Activated T-cell treated with anti-CD3 and anti-CD28 coated beads, Interleukin-2, amount 50 U/mL, for 48 hours (primary cell): ENCODE measurements at regions not wholly inside any gene's neighbourhood (a gene's known extent, or its start where the extent isn't known, plus 50 kb on each side); places are given as distances from the start of the nearest gene placed in this dataset.
"Not testable (repeated sequence)": the region's sequence is repeated elsewhere in the genome, so short reads cannot be mapped to it uniquely, and the experiment has no call there.

Experiments
- DNase-seq, 2 experiments: peaks; one replicate each; pipeline ENCODE4 v3.0.0-alpha.2; 2020

DNA sequence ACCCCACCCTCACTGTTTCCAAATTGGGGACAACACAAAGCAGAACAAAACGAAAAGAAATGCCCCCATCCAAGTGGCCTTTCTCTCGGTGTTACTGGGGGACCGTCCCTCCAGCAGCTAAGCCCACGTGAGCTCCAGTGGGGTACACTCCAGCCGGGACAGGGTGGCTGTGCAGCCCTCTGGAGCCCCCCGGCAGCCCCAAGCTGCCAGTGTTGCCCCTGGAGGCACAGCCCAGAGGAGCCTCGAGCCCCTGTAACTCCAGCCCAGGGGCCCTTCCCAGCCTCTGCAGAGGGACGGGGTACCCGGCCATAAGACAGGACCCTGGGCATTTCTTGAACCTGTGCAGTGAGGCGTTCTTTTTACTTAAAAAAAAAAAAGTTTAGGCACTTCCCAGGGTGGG, 124.5 kb upstream of the KCTD7 start:
- DNase-seq: no peak

DNA sequence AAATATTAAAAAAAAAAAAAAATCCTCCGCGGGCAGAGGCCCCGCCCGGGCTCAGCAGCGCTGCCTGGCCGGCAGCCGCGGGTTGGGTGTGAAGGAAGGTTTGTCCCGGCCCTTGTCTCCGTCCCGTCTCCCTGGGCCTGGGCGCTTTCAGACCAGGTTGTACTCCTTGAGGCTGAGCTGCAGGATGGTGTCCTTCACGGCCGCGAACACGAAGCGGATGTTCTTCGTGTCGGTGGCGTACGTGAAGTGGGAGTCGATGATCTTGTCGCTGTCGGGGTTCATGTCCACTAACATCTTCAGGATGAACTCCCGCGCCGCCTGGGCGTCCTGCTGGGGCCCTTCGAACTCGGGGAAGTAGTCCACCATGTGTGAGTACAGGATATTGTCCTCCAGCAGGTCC, 123.7 kb upstream of the KCTD7 start:
- no peak for DNase-seq

DNA sequence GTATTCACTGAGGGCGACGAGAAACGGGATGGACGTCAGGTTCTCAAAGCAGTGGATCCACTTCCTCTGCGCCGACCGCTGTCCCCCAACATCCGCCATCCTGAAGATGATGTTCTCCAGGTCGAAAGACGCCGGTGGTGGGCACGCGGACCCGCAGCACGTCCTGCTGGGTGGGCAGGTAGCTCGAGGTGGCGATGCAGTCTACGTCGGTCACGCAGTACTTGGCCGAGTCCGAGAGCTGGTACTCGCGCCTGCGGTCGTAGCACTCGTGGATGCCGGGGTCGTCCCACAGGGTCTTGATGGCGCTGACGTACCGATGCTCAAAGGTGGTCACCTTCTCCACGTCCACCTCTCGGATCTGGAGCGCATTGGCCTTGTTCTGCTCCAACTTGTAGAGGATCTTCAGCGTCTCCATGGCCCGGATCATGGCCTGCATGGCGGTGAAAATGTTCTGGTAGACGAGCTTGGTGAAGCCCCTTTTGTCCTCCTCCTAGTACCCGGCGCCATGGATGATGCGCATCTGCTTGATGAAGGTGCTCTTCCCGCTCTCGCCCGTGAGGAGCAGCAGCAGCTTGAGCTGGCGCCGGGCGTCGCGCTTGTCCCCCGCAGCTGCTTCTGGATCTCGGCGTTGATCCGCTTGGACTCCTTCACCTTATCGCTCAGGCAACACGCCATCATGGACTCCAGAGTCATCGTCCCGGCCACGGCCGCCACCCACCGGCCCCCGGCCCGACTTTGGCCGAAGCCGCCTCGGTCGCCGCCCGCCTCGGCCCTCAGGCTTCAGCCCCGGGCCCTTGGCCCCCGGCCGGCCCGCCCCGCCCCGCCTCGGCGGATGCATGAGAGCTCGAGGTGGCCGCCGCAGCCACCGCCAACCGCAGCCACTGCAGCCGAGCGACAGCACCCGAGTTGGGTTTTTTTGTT, 122.9 kb upstream of the KCTD7 start:
- DNase-seq: peak in 1 of 2 experiments; percentile 51

DNA sequence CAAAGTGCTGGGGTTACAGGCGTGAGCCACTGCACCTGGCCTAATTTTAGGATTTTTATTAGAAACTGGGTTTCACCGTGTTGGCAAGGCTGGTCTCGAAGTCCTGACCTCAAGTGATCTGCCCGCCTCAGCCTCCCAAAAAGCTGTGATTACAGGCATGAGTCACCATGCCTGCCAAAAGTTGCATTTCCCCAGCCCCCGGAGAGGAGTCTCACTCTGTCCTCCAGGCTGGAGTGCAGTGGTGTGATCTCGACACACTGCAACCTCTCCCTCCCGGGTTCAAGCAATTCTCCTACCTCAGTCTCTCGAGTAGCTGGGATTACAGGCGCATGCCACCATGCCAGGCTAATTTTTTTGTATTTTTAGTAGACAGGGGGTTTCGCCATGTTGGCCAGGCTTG, 122.0 kb upstream of the KCTD7 start:
- DNase-seq: not testable (repeated sequence)

DNA sequence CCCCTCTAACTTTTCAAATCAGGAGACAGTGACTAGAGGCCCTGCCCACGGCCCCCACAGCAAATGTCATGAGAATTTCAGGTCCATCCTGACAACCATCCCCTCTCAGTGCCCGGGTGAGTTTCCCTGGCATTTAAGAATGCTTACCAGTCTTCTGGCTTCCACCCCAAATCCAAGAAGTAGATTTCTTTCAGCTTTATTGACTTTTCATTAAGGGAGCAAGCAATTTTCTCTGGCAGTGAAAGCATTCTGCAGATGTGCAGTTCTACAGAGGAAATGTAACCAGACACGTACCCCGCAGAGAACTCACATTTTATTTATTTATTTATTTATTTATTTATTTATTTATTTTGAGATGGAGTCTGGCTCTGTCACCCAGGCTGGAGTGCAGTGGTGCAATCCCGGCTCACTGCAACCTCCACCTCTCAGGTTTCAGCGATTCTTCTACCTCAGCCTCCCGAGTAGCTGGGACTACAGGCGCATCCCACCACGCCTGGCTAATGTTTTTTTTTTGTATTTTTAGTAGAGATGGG, 120.9 kb upstream of the KCTD7 start:
- DNase-seq: no peak

DNA sequence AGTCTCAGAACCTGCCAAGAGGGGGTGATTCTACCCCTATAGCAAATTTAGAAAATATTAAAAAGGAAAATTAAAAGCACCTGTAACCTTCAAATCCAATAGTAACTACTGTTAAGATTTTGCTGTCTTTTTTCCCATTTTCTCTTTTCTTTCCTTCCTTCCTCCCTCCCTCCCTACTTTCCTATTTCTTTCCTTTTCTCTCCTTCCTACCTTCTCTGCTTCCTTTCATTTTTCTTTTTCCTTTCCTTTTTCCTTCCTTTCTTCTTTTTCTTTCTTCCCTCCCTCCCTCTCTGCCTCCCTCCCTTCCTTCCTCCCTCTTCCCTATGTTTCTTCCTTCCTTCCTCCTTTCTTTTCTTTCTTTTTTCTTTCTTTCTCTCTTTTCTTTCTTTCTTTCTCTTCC, 120.2 kb upstream of the KCTD7 start:
- DNase-seq: no peak

DNA sequence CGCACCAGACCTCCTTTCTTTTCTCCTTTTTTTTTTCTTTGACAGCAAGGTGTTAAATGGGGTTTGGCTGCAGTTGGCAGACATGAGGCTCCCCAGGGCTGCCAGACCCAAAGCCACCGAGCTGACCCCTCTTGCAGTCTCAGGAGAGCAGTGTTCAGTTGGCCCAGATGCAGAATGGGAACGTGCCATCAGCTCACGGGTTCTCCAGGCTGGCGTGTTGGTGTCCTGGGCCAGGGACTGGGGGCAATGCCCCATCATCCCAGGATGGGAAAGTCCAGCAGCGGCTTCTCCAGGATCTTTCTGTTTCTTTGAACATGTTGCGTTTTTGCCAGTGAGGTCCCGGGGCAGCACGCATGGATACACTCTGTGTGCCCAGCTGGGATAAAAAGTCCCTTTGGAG, 114.6 kb upstream of the KCTD7 start:
- DNase-seq: no peak

DNA sequence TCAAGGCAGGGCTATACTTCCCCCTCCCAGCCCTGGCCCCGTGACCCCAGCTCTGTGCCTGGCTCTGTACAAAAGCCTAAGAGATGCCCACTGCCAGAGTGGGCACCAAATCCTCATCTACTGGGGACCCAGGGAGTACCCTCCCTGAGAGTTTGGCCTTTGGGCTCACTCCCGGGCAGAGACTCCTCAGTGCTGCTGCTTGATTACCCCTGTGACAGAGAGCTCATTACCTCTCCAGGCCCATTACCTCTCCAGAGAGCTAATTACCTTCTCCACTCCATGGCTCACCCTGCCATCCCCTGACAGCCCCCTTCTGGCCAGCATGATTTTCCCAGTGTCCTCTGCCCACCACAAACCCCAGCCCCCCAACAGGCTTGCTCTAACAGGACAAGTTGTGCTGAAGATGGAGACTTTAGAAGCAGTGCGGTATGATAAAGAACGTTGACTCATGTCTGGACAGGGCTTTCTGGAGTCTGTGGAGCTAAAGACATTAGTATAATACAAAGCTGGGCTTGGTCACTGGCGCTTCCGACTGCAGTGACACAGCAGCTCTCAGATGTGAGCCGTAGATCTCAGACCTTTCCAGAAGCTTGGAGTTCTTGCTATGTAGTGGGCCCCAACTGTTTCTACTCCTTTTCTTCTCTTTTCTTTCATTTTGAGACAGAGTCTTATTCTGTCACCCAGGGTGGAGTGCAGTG, 111.3 kb upstream of the KCTD7 start:
- DNase-seq: no peak

DNA sequence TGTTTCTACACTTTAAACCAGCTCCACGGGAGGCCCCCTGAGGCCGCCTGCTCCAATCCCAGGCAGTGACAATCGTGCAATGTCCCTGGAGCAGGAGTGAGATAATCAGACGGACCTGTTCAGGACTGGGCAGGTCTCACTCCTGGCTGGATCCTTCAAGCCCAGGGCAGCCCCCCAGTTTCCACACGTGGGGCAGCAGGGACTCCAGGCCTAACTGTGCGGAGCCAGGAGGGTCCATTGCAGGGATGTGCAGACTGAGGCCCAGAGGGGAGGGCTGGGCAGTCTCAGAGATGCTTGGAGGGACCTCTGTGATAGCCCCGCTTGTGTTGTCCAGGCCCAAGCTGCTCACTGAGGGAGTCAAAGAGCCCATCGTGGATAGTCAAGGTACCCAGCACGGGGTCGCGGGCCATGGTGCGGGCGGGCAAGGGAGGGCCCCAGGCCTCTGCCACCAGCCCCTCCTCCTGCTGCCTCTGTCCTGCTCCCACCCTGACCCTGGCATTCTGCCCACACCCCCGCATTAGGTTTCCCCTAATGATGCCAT, 110.5 kb upstream of the KCTD7 start:
- no peak for DNase-seq

DNA sequence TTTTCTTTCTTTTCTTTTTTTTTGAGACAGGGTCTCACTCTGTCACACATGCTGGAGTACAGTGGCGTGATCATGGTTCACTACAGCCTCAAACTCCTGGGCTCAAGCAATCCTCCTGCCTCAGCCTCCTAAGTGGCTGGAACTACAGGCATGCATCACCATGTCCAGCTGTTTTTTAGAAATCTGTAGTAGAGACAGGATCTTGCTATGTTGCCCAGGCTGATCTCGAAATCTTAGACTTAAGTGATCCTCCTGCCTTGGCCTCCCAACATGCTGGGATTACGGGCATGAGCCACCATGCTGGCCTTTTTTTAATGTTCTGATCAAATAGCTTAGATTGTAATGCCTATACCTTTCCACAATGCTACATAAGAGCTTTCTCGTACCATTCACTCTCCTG, 107.0 kb upstream of the KCTD7 start:
- DNase-seq: no peak

DNA sequence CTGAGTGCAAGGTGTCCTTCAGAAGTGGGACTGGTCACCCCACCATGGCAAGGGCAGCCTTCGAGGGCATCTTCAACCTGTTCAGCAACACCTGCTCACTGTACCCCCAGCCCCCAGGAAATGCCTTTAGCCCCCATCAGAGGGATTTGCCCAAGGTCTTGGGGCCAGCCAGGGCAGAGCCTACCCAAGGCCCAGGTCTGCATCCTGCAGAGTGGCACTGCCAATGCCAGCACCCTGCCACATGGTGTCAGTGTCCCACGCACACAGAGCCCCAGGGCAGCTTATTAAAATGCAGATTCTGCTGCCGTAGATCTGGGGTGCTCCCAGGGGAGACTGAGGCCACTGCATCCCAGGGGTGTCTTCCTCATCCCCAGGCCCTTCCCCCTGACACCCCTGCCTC, 106.2 kb upstream of the KCTD7 start:
- DNase-seq: peak in 1 of 2 experiments; percentile 29

DNA sequence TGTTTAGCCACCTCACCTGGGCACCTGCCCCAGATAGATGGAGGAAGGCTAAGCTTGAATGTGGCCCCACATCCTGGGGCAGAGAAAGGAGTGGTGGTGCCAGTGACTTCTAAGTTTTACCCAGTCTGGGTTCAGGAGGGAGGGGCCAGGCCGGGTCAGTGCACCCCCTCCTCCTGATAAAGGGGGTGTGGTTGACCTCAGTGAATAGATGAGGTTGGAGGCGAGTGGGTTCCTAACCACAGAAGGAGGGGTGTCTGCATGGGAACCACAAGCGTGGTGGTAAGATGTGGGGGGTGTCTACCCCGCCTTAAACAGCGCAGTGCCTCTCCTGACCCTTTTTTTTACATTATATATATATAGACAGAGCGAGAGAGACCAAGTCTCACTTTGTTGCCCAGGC, 105.3 kb upstream of the KCTD7 start:
- no peak for DNase-seq

DNA sequence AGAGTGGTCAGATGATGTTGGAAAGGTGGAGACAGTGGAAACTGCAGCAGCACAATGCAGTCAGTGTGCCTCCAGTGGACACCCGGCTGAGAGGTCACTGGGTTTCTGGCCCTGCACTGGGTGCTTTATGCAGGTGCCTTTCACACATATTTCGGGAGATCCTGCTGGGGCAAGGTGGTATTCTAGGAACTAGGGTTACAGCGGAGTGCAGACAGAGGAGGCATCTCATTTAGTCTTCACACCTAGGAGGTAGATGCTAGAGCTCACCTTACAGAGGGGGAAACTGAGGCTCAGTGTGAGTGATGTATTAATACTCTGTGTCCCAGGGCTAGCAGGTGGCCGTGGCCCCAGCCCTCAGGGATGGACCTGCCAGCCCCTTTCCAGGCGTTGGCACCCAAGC, 103.9 kb upstream of the KCTD7 start:
- no peak for DNase-seq

DNA sequence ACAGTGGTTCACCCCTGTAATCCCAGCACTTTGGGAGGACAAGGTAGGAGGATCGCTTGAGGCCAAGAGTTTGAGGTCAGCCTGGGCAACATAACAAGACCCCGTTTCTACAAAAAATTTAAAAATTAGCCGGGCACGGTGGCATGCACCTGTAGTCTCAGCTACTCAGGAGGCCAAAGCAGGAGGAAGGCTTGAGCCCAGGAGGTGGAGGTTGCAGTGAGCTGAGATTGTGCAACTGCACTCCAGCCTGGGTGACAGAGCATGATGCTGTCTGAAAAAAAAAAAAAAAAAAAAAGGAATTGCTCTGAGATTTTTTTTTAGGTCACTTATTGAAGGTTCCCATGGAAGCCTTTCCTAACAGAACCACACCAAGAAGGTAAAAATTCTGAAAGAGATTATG, 101.9 kb upstream of the KCTD7 start:
- not testable (repeated sequence) for DNase-seq

DNA sequence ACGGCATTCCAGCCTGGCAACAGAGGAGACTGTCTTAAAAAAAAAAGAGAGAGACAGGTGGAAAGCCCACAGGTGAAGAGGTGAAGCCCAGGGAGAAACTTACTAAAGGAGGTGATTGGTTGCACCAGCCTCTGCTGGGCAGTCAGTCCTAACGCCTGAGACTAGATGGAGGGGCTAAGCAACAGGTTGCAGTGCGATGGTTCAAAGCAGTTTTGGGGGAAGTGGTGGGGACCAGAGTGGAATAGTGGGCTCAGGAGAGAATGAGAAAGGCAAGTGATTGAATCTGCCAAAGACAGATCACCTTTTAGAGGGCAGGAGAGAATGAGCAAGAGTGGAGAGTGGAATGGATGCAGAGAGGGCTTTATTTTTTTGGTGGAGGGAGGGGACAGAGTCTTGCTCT, 100.0 kb upstream of the KCTD7 start:
- no peak for DNase-seq

DNA sequence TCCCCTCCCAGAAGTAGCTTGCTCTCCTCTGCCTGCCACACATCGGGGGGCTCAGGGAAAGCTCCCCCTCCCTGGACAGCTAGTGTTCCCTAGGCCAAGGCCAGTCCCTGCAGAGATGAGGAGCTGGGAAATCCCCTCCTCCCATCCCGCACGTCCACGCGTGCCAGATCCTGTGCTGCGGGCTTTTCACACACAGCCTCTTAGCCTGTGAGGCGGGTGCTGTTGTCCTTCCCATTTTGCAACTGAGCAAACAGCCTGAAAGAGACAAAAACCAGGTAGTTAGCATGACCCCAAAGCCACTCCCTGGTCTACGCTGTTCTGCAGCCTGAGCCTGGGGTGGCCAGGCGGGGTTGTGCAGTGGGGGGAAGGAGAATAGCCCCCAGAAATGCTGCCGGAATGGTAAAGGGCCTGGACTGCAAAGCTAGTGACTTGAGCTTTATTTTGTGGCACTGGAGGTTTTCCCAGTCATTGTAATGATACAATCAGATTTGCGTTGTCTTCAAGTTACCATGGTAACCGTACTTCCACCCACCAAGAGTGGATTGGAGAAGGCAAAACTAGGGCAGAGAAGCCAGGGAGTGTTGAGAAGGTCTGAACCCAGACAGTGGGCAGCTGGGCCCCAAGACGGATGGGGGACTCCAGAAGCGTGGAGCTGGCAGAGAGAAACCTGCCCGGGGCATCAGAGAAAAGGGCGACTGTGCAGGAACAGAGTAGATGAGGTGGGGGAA, 98.6 kb upstream of the KCTD7 start:
- DNase-seq: no peak

DNA sequence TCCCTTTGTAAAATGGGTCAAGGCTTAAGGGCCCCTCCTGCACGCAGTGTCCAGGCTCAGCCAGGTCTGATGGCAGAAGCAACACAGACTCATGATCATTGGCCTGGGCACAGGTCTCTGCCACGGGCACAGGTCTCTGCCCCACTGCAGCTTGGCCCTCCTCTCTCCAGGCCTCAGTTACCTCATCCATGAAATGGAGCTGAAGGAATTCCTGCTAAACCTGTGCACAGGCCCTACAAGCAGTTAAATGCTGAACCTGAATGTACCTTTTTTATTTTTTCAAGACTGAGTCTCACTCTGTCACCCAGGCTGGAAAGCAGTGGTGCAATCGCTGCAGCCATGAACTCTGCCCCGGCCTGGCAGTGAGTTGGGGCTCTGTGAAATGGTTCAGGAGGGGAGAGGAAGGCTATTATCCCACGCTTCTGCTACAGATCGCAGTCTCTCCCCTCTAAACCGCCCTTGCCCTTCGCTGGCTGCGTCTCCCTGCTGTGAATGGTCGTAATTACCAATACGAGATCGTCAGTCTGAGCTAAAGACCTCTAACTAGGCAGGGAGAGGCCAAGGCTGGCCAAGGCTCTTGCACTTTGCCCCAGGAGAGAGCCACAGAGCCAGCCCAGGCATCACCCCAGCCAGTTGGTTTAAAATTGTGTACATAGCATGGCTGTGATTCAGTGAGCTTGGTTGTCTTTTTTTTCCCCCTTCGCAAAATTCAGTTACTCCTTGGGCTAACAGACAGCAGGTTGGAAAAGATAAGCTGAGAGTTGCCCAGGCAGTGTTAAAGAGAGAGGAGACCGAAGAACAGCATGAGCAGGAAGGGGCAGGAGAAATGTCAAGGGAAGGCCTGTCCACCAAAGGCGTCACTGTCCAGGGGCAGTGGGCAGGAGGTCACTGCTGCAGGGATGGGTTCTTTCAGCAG, 93.0 kb upstream of the KCTD7 start:
- no peak for DNase-seq

DNA sequence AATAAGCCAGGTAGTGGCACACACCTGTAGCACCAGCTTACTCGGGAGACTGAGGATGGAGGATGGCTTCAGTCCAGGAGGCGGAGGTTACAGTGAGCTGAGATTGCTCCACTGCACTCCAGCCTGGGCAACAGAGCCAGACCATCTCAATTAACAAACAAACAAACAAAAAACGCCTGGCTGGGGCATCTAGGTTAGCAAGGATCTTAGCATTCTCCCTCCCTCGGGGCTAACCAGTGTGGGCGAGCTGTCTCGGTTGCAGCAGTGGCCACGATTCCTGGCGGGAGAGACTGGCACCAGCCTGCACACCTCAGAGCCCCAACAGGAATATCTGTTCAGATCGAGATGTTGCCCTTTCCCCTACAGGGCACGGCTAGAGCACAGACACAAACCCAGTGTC, 91.3 kb upstream of the KCTD7 start:
- no peak for DNase-seq

DNA sequence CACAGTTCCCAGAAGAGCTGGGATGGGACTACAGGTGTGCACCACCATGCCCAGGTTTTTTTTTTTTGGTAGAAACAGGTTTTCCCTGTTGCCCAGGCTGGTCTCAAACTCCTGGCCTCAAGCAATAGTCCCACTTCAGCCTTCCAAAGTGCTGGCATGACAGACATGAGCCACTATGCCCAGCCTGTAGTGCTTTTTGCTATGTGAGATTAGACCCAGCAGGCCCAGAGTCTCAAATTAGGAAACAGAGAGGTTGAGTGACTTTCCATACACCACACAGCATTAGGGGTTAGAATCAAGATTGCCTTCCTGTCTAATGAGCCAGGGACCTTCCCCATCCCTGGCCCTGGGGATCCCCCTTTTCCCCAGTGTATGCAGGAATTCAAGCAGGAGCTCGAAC, 90.8 kb upstream of the KCTD7 start:
- no peak for DNase-seq

DNA sequence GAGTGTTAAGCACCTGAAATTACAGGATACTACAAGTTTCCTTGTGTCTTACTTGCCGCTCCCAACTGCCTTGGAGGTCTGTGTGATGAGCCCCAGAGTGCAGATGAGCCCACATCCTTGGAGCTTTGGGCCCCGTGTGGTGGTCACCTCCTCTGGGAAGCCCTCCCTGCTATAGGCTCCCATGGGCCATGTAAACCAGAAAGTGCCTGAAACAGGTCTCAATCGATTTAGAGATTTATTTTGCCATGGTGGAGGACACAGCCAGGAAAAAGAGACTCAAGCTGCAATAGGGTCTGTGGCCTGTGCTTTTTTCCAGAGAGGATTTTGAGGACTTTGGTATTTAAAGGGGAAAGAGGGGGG, 89.4 kb upstream of the KCTD7 start:
- DNase-seq: no peak

DNA sequence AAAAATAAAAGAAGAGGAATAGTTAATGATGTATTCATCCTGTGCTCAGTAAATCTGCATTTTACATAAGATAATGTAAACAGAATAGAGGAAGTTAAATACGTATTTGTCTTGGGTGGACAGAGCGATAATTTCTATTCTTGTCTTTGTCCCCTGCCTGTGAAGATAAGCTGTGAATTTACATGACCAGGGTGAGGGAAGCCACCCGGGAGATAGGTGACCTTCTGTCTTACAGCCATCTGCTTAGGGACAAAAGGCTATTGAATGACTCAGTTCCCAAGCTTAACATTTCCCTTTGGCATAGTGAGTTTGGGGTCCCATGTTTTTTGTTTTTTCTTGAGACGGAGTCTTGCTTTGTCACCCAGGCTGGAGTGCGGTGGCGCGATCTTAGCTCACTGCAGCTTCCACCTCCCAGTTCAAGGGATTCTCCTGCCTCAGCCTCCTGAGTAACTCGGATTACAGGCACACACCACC, 88.7 kb upstream of the KCTD7 start:
- DNase-seq: no peak

DNA sequence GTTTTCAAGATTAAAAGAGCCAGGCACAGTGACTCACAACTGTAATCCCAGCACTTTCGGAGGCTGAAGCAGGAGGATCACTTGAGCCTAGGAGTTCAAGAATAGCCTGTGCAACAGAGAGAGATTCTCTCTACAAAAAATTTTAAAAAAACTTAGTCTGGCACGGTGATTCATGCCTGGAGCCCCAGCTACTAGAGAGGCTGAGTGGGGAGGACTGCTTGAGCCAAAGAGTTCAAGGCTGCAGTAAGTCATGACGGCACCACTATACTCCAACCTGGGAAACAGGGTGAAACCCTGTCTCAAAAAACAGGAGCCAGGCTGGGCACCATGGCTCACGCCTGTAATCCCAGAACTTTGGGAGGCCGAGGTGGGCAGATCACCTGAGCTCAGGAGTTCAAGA, 86.6 kb upstream of the KCTD7 start:
- DNase-seq: no peak
